ENCODE measurements at regions not wholly inside any gene's neighbourhood (a gene's known extent, or its start where the extent isn't known, plus 50 kb on each side); places are given as distances from the start of the nearest gene placed in this dataset.

DNA sequence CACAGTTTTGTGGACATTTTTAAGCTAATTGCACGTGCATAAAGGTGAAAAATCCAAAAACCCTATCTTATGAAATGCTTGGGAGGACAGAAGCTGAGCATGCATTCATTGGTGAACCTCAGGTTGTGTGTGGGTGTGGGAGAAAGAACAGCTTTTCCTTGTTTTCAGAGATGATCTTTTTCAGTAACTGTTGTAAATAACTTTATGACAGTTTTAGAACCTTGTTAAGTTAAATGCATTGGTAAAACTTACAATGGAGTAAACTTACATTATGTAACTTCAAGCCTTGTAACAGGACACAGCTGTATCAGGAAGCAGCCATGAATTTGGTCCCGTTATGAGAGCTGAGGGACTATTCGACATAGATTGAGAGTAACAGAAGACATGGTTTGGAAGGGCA, 587.4 kb downstream of the GALC start:
- TF ChIP-seq, protein P1, sequence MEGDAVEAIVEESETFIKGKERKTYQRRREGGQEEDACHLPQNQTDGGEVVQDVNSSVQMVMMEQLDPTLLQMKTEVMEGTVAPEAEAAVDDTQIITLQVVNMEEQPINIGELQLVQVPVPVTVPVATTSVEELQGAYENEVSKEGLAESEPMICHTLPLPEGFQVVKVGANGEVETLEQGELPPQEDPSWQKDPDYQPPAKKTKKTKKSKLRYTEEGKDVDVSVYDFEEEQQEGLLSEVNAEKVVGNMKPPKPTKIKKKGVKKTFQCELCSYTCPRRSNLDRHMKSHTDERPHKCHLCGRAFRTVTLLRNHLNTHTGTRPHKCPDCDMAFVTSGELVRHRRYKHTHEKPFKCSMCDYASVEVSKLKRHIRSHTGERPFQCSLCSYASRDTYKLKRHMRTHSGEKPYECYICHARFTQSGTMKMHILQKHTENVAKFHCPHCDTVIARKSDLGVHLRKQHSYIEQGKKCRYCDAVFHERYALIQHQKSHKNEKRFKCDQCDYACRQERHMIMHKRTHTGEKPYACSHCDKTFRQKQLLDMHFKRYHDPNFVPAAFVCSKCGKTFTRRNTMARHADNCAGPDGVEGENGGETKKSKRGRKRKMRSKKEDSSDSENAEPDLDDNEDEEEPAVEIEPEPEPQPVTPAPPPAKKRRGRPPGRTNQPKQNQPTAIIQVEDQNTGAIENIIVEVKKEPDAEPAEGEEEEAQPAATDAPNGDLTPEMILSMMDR (IDR thresholded peaks at IDR 0.05; ENCODE audit: insufficient read depth, low read length): no peak
- DNase-seq (ENCODE audit: low read depth): no peak
- H3K4me3 ChIP-seq (ENCODE audit: low read depth, low read length): no peak overlapping the region

DNA sequence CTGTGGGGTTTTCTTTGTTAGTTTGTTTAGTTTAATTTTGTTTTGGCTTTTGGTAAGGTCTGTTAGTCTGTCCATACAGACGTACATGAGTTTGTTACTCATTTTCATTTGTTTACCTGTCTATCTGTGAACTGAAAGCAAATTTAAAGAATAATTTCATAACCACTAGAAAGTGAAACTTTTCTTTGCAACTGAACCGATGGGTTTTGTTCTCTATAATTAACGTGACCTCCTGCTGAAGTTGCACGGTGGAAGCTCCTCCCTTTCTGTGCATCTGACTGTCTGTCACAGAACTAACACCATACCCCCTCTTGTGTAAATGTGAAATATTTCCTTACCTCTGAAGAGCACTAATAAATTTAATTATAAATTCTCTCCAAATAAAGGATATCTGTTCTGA, 595.5 kb downstream of the GALC start:
- no peak overlapping the region for H3K4me3 ChIP-seq (ENCODE audit: low read depth, low read length)
- no peak for DNase-seq (ENCODE audit: low read depth)
- TF ChIP-seq, protein P1 (IDR thresholded peaks at IDR 0.05; ENCODE audit: insufficient read depth, low read length): no peak

DNA sequence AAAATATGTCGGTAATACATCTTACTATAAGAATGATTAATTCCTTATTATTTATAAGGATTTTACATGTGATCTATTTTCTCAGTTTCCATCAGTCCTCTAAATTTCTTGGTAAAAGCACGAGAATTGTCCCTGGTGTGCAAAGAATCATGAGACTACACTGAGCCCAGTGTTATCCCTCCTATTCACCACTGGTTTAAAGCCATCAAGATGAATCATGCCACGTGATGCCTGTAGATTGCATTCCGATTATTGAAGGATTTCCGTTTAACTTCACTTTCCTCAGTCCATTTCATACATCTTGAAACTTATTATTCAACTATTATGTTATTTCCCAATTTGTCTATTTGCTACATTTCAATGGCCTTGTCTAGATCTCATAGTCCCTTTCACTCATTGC, 601.9 kb downstream of the GALC start:
- TF ChIP-seq, protein P1 (IDR thresholded peaks at IDR 0.05; ENCODE audit: insufficient read depth, low read length): no peak
- DNase-seq (ENCODE audit: low read depth): no peak
- no peak overlapping the region for H3K4me3 ChIP-seq (ENCODE audit: low read depth, low read length)

DNA sequence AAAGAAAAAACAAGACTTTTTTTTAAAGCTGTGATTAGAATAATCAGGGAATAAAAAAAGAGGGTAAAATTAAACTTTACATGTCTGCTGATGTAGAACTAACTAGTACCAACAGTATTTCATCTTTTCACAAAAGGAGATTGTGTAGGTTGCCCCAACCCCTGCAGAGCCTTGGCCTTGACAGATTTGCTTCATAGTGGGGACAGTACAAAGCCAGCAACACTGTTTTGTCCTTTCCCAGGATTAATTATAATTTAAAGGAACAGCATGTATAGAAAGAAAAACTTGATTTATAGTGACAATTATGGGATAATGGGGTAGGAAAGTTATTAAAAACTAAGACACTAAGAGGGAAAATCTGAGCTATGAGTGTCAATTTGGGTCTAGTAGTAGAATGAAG, 604.0 kb downstream of the GALC start:
- no peak for DNase-seq (ENCODE audit: low read depth)
- TF ChIP-seq, protein P1 (IDR thresholded peaks at IDR 0.05; ENCODE audit: insufficient read depth, low read length): no peak
- H3K4me3 ChIP-seq (ENCODE audit: low read depth, low read length): no peak overlapping the region

DNA sequence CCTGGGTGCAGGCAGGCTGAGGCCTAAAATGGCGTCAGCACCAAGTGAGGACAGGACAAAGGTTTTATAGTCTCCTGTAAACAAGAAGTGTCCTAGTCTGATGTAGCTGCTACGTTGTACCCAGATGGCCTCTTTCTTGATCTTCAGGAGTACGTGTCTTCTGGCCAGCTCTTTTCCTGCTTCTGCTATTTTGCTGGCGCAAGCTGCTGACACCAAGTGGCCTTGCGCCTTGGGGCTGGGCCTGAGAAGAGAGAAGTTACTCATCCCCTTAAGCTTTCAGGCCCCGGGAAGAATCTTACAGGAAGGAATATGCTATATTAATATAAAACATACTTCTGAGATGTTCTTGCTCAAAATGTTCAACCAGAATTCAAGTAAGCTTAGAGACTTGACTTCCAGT, 605.2 kb downstream of the GALC start:
- no peak for DNase-seq (ENCODE audit: low read depth)
- no peak overlapping the region for H3K4me3 ChIP-seq (ENCODE audit: low read depth, low read length)
- TF ChIP-seq, protein P1 (IDR thresholded peaks at IDR 0.05; ENCODE audit: insufficient read depth, low read length): no peak

DNA sequence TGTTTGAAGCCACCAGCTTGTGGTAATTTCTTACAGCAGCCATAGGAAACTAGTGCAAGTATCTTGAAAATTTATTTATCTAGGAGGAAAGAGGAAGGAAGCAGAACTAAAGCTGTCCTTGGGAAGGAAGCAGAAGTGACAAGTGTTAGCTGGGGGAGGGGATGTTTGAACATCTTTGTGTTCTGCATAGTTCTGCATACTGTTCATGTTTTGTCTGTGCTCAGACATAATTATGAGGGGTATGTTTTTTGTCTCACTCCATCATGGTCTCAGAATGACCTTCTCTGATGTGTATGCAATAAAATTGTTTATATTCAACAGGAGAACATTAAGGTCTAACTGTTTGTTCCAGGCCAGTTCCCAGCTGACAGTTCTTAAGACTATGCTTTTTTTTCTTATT, 606.5 kb downstream of the GALC start:
- H3K4me3 ChIP-seq (ENCODE audit: low read depth, low read length): no peak overlapping the region
- TF ChIP-seq, protein P1 (IDR thresholded peaks at IDR 0.05; ENCODE audit: insufficient read depth, low read length): no peak
- DNase-seq (ENCODE audit: low read depth): no peak

DNA sequence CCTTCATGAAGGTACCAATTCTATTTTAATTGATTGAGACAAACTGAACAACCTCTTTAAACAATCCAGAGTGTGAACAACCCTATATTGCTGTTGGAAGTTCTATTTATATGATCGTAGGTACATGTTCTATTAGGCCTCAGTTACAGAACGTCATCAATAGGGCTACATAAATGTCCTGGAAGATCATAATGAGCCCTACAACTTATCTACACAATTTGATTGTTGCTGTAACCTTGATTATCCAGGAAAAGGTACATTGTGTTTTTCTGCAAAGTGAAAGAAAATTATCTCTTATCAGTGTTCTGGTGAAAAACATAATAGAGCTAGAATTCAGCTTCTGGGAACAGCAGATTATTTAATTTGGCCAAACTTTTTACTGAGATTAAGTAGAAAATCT, 612.9 kb downstream of the GALC start:
- H3K4me3 ChIP-seq (ENCODE audit: low read depth, low read length): no peak overlapping the region
- DNase-seq (ENCODE audit: low read depth): no peak

More for the DNA sequence above, 612.9 kb downstream of the GALC start:
- TF ChIP-seq, protein P1 (IDR thresholded peaks at IDR 0.05; ENCODE audit: insufficient read depth, low read length): no peak
